ENCODE measurements at regions not wholly inside any gene's neighbourhood (a gene's known extent, or its start where the extent isn't known, plus 50 kb on each side); places are given as distances from the start of the nearest gene placed in this dataset.
A peak's percentile ranks its signal among the peaks of the same experiment; 100 is the strongest.
"Not testable (repeated sequence)": the region's sequence is repeated elsewhere in the genome, so short reads cannot be mapped to it uniquely, and the experiment has no call there.

DNA sequence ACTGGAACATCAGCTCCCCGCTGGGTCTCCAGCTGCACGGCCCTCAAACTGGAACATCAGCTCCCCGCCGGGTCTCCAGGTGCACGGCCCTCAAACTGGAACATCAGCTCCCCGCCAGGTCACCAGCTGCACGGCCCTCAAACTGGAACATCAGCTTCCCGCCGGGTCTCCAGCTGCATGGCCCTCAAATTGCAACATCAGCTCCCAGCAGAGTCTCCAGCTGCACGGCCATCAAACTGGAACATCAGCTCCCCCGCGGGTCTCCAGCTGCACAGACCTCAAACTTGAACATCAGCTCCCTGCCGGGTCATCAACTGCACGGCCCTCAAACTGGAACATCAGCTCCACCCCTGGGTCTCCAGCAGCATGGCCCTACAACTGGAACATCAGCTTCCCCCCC lies 95.8 kb upstream of the LPCAT1 start:
- 97% methylated on average over 14 of the region's 14 CpGs for WGBS (ENCODE audit: insufficient coverage)
- H3K4me3 ChIP-seq (ENCODE audit: control insufficient read depth in 1 of 7, extremely low read depth in 1 of 7, insufficient read depth in 4 of 7, low read depth in 2 of 7, low read length in 6 of 7); H3K4me1 ChIP-seq (ENCODE audit: control extremely low read depth in 1 of 4, control insufficient read depth in 4 of 4, insufficient read depth in 4 of 4, low read length in 3 of 4); H3K27ac ChIP-seq (ENCODE audit: insufficient read depth in 1 of 2, low read depth in 1 of 2, low read length in 2 of 2, poor library complexity in 1 of 2, severe bottlenecking in 2 of 2); POLR2A ChIA-PET; H3K9me3 ChIP-seq (ENCODE audit: control extremely low read depth in 1 of 5, control insufficient read depth in 4 of 5, insufficient read depth in 2 of 5, low read depth in 1 of 5, low read length in 4 of 5); DNase-seq; H3K36me3 ChIP-seq (ENCODE audit: control insufficient read depth in 4 of 4, insufficient read depth in 4 of 4, low read length in 3 of 4): not testable (repeated sequence)
- H3K27me3 ChIP-seq (replicated peaks in 2 of 5; ENCODE audit: control insufficient read depth in 4 of 5, insufficient read depth in 5 of 5, low read length in 4 of 5), result peaks cover 0 to 11% (median under 1%) of the 10 kb centered on the region in 5 experiments
- CTCF ChIA-PET, result interaction anchor here (0.7 to 2.0 kb wide), 5 partner anchors 21 to 227 kb away, joined by 3 to 8 read pairs (median 4); no protein-coding TSS in a partner anchor

DNA sequence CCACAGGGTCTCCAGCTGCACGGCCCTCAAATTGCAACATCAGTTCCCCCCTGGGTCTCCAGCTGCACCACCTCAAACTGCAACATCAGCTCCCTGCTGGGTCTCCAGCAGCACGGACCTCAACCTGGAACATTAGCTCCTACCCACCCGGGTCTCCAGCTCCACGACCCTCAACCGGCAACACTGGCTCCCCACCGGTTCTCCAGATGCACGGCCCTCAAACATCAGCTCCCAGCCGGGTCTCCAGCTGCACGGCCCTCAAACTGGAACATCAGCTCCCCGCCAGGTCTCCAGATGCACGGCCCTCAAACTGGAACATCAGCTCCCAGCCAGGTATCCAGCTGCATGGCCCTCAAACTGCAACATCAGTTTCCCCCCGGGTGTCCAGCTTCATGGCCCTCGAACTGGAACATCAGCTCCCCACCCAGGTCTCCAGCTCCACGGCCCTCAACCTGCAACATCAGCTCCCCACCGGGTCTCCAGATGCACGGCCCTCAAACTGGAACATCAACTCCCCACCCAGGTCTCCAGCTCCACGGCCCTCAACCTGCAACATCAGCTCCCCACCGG lies 94.6 kb upstream of the LPCAT1 start:
- WGBS (ENCODE audit: insufficient coverage), result 97% methylated on average over 12 of the region's 18 CpGs
- DNase-seq; H3K4me3 ChIP-seq (ENCODE audit: control insufficient read depth in 1 of 7, extremely low read depth in 1 of 7, insufficient read depth in 4 of 7, low read depth in 2 of 7, low read length in 6 of 7); H3K4me1 ChIP-seq (ENCODE audit: control extremely low read depth in 1 of 4, control insufficient read depth in 4 of 4, insufficient read depth in 4 of 4, low read length in 3 of 4); H3K27ac ChIP-seq (ENCODE audit: insufficient read depth in 1 of 2, low read depth in 1 of 2, low read length in 2 of 2, poor library complexity in 1 of 2, severe bottlenecking in 2 of 2); H3K9me3 ChIP-seq (ENCODE audit: control extremely low read depth in 1 of 5, control insufficient read depth in 4 of 5, insufficient read depth in 2 of 5, low read depth in 1 of 5, low read length in 4 of 5); H3K36me3 ChIP-seq (ENCODE audit: control insufficient read depth in 4 of 4, insufficient read depth in 4 of 4, low read length in 3 of 4); POLR2A ChIA-PET: not testable (repeated sequence)
- CTCF ChIA-PET, result interaction anchor here (0.9 to 2.0 kb wide), 3 partner anchors 22 to 139 kb away, joined by 3 to 8 read pairs (median 5); no protein-coding TSS in a partner anchor
- H3K27me3 ChIP-seq (replicated peaks in 2 of 5; ENCODE audit: control insufficient read depth in 4 of 5, insufficient read depth in 5 of 5, low read length in 4 of 5), result peaks cover 0 to 11% (median 0%) of the 10 kb centered on the region in 5 experiments

DNA sequence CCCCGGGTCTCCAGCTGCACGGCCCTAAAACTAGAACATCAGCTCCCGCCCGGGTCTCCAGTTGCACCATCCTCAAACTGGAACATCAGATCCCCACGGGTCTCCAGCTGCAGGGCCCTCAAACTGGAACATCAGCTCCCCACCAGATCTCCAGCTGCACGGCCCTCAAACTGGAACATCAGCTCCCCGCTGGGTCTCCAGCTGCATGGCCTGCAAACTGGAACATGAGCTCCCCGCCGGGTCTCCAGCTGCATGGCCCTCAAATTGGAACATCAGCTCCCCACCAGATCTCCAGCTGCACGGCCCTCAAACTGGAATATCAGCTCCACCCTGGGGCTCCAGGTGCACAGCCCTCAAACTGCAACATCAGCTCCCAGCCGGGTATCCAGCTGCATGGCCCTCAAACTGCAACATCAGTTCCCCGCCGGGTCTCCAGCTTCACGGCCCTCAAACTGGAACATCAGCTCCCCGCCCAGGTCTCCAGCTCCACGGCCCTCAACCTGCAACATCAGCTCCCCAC lies 93.5 kb upstream of the LPCAT1 start:
- H3K4me1 ChIP-seq (ENCODE audit: control extremely low read depth in 1 of 4, control insufficient read depth in 4 of 4, insufficient read depth in 4 of 4, low read length in 3 of 4); POLR2A ChIA-PET; DNase-seq; H3K9me3 ChIP-seq (ENCODE audit: control extremely low read depth in 1 of 5, control insufficient read depth in 4 of 5, insufficient read depth in 2 of 5, low read depth in 1 of 5, low read length in 4 of 5); H3K27ac ChIP-seq (ENCODE audit: insufficient read depth in 1 of 2, low read depth in 1 of 2, low read length in 2 of 2, poor library complexity in 1 of 2, severe bottlenecking in 2 of 2); H3K36me3 ChIP-seq (ENCODE audit: control insufficient read depth in 4 of 4, insufficient read depth in 4 of 4, low read length in 3 of 4); H3K4me3 ChIP-seq (ENCODE audit: control insufficient read depth in 1 of 7, extremely low read depth in 1 of 7, insufficient read depth in 4 of 7, low read depth in 2 of 7, low read length in 6 of 7): not testable (repeated sequence)
- 94% methylated on average over 15 of the region's 16 CpGs for WGBS (ENCODE audit: insufficient coverage)
- CTCF ChIA-PET, result interaction anchor here (0.9 kb wide), 1 partner anchor 28 kb away, joined by 3 read pairs; no protein-coding TSS in a partner anchor
- peaks cover 0 to 12% (median 2%) of the 10 kb centered on the region in 5 experiments for H3K27me3 ChIP-seq (replicated peaks in 2 of 5; ENCODE audit: control insufficient read depth in 4 of 5, insufficient read depth in 5 of 5, low read length in 4 of 5)

DNA sequence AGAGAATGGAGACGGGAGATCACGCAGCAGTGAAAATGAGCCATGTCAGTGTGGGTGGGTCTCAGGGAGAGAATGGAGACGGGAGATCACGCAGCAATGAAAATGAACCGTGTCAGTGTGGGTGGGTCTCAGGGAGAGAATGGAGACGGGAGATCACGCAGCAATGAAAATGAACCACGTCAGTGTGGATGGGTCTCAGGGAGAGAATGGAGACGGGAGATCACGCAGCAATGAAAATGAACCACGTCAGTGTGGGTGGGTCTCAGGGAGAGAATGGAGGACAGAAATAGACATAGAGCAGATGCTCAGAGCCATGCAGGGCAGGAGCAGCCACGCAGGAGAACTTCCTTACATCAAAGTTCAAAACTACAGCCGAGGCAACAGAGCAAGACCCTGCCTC lies 89.8 kb upstream of the LPCAT1 start:
- CTCF ChIA-PET; POLR2A ChIA-PET; H3K36me3 ChIP-seq (ENCODE audit: control insufficient read depth in 4 of 4, insufficient read depth in 4 of 4, low read length in 3 of 4); H3K9me3 ChIP-seq (ENCODE audit: control extremely low read depth in 1 of 5, control insufficient read depth in 4 of 5, insufficient read depth in 2 of 5, low read depth in 1 of 5, low read length in 4 of 5); H3K27ac ChIP-seq (ENCODE audit: insufficient read depth in 1 of 2, low read depth in 1 of 2, low read length in 2 of 2, poor library complexity in 1 of 2, severe bottlenecking in 2 of 2); DNase-seq; H3K4me1 ChIP-seq (ENCODE audit: control extremely low read depth in 1 of 4, control insufficient read depth in 4 of 4, insufficient read depth in 4 of 4, low read length in 3 of 4); H3K4me3 ChIP-seq (ENCODE audit: control insufficient read depth in 1 of 7, extremely low read depth in 1 of 7, insufficient read depth in 4 of 7, low read depth in 2 of 7, low read length in 6 of 7): not testable (repeated sequence)
- H3K27me3 ChIP-seq (replicated peaks in 2 of 5; ENCODE audit: control insufficient read depth in 4 of 5, insufficient read depth in 5 of 5, low read length in 4 of 5), result peaks cover 0 to 23% (median 8%) of the 10 kb centered on the region in 5 experiments
- WGBS (ENCODE audit: insufficient coverage), result 98% methylated on average over 9 of the region's 13 CpGs

DNA sequence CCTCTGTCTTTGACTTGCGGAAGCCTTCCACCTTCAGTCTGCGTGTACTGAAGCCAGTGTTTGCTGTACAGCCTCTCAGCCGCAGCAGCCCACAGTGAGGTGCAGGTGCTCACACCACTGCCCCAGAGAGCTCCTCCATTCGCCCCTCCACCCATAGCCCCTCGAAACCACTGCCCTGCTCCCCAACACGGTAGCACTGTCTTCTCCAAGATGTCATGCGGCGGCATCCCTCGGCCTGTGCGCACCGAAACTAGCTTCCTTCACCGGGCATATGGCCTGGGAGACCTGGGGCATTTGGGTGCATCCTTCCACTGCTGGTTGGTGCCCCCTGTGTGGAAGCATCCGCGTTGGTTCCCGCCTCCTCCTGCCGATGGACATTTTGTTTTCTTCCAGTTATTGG lies 86.8 kb upstream of the LPCAT1 start:
- H3K27ac ChIP-seq (ENCODE audit: insufficient read depth in 1 of 2, low read depth in 1 of 2, low read length in 2 of 2, poor library complexity in 1 of 2, severe bottlenecking in 2 of 2); POLR2A ChIA-PET; H3K4me1 ChIP-seq (ENCODE audit: control extremely low read depth in 1 of 4, control insufficient read depth in 4 of 4, insufficient read depth in 4 of 4, low read length in 3 of 4); DNase-seq; CTCF ChIA-PET; H3K36me3 ChIP-seq (ENCODE audit: control insufficient read depth in 4 of 4, insufficient read depth in 4 of 4, low read length in 3 of 4); H3K9me3 ChIP-seq (ENCODE audit: control extremely low read depth in 1 of 5, control insufficient read depth in 4 of 5, insufficient read depth in 2 of 5, low read depth in 1 of 5, low read length in 4 of 5); H3K4me3 ChIP-seq (ENCODE audit: control insufficient read depth in 1 of 7, extremely low read depth in 1 of 7, insufficient read depth in 4 of 7, low read depth in 2 of 7, low read length in 6 of 7): not testable (repeated sequence)
- peaks cover 0 to 36% (median 6%) of the 10 kb centered on the region in 5 experiments for H3K27me3 ChIP-seq (replicated peaks in 2 of 5; ENCODE audit: control insufficient read depth in 4 of 5, insufficient read depth in 5 of 5, low read length in 4 of 5)
- WGBS (ENCODE audit: insufficient coverage), result 99% methylated on average over 10 of the region's 16 CpGs

DNA sequence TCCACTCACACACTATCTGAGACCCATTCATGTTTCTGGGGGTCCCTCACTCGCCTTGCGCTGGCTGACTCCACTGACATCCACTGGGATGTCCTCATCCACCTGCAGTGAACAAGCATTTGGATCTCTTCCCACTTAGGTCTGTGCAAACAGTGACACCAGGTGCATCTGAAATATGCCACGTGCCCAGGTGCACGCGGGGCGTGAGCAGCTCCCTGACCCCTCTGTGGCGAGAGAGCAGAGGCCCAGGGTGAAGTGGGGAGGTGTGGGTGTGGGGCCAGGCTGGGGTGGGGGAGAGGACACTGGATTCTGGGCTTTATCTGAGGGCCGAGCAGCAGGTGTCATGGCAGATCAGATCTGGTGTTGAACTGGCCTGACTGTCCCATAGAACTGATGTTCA lies 85.4 kb upstream of the LPCAT1 start:
- H3K27me3 ChIP-seq (replicated peaks in 2 of 5; ENCODE audit: control insufficient read depth in 4 of 5, insufficient read depth in 5 of 5, low read length in 4 of 5), result peaks cover 0 to 42% (median 6%) of the 10 kb centered on the region in 5 experiments
- H3K4me1 ChIP-seq (ENCODE audit: control extremely low read depth in 1 of 4, control insufficient read depth in 4 of 4, insufficient read depth in 4 of 4, low read length in 3 of 4); H3K9me3 ChIP-seq (ENCODE audit: control extremely low read depth in 1 of 5, control insufficient read depth in 4 of 5, insufficient read depth in 2 of 5, low read depth in 1 of 5, low read length in 4 of 5); H3K4me3 ChIP-seq (ENCODE audit: control insufficient read depth in 1 of 7, extremely low read depth in 1 of 7, insufficient read depth in 4 of 7, low read depth in 2 of 7, low read length in 6 of 7); H3K27ac ChIP-seq (ENCODE audit: insufficient read depth in 1 of 2, low read depth in 1 of 2, low read length in 2 of 2, poor library complexity in 1 of 2, severe bottlenecking in 2 of 2); DNase-seq; H3K36me3 ChIP-seq (ENCODE audit: control insufficient read depth in 4 of 4, insufficient read depth in 4 of 4, low read length in 3 of 4); POLR2A ChIA-PET: not testable (repeated sequence)
- CTCF ChIA-PET, result interaction anchor here (0.9 kb wide), 1 partner anchor 15 kb away, joined by 3 read pairs; no protein-coding TSS in a partner anchor
- no CpG with 5 or more reads among the region's 8 CpGs for WGBS (ENCODE audit: insufficient coverage)

GRCh38 chr5:1608336-1608735 lies 84.6 kb upstream of the LPCAT1 start:
- POLR2A ChIA-PET; H3K4me1 ChIP-seq (ENCODE audit: control extremely low read depth in 1 of 4, control insufficient read depth in 4 of 4, insufficient read depth in 4 of 4, low read length in 3 of 4); H3K36me3 ChIP-seq (ENCODE audit: control insufficient read depth in 4 of 4, insufficient read depth in 4 of 4, low read length in 3 of 4); H3K27ac ChIP-seq (ENCODE audit: insufficient read depth in 1 of 2, low read depth in 1 of 2, low read length in 2 of 2, poor library complexity in 1 of 2, severe bottlenecking in 2 of 2); H3K4me3 ChIP-seq (ENCODE audit: control insufficient read depth in 1 of 7, extremely low read depth in 1 of 7, insufficient read depth in 4 of 7, low read depth in 2 of 7, low read length in 6 of 7); H3K9me3 ChIP-seq (ENCODE audit: control extremely low read depth in 1 of 5, control insufficient read depth in 4 of 5, insufficient read depth in 2 of 5, low read depth in 1 of 5, low read length in 4 of 5): not testable (repeated sequence)
- 0% methylated on average over 2 of the region's 15 CpGs for WGBS (ENCODE audit: insufficient coverage)
- CTCF ChIA-PET, result interaction anchor here (0.9 kb wide), 1 partner anchor 16 kb away, joined by 3 read pairs; no protein-coding TSS in a partner anchor
- peaks cover 0 to 48% (median 6%) of the 10 kb centered on the region in 5 experiments for H3K27me3 ChIP-seq (replicated peaks in 2 of 5; ENCODE audit: control insufficient read depth in 4 of 5, insufficient read depth in 5 of 5, low read length in 4 of 5)
- DNase-seq, result peak; percentile 19 to 63 (median 47)
